Gastroesophageal sphincter (tissue), 4 donors: ENCODE measurements at regions not wholly inside any gene's neighbourhood (a gene's known extent, or its start where the extent isn't known, plus 50 kb on each side); places are given as distances from the start of the nearest gene placed in this dataset.

ENCODE experiments used
- ATAC-seq: fragments of 150-250 bp; one replicate; pipeline ENCODE4 v1.9.1; 2016; ENCODE audit warnings: mild to moderate bottlenecking, moderate library complexity
- H3K27ac ChIP-seq, 4 donors: fragments of 200-600 bp; sonication (generic) in 3 of 4; 1 replicate in 3 of 4; 2 replicates in 1 of 4; pipeline ENCODE4 v1.5.1; 2016 to 2019
- H3K27me3 ChIP-seq: fragments of 200-600 bp; sonication (generic); one replicate; pipeline ENCODE4 v1.5.1; 2019
- H3K36me3 ChIP-seq, 2 donors: fragments of 200-600 bp; sonication (generic); one replicate each; pipeline ENCODE4 v1.5.1; 2019; ENCODE audit warnings: control low read depth in 1 of 2
- H3K4me1 ChIP-seq, 3 donors: fragments of 200-600 bp; sonication (generic); 1 replicate in 2 of 3; 2 replicates in 1 of 3; pipeline ENCODE4 v1.5.1; 2016 to 2019; ENCODE audit warnings: control low read depth in 2 of 3
- H3K4me3 ChIP-seq, 2 donors: fragments of 200-600 bp; sonication (generic); one replicate each; pipeline ENCODE4 v1.5.1; 2019; ENCODE audit warnings: mild to moderate bottlenecking in 1 of 2, moderate library complexity in 1 of 2
- H3K9me3 ChIP-seq, 3 donors: fragments of 200-600 bp; sonication (generic); one replicate each; pipeline ENCODE4 v1.5.1; 2017 to 2019; ENCODE audit warnings: control low read depth in 2 of 3
- EP300 ChIP-seq: sonication (generic); formaldehyde crosslinking; IDR thresholded peaks from one replicate; pipeline ENCODE4 v1.6.1; 2017; ENCODE audit warnings: antibody characterized with exemption, mild to moderate bottlenecking
- POLR2A ChIP-seq, 2 donors: fragments of 450-650 bp; IDR thresholded peaks; one replicate each; pipeline ENCODE4 v1.6.1; 2017; ENCODE audit warnings: antibody characterized with exemption in 2 of 2, mild to moderate bottlenecking in 2 of 2, moderate library complexity in 1 of 2
- POLR2AphosphoS5 ChIP-seq: sonication (generic); formaldehyde crosslinking; IDR thresholded peaks from one replicate; pipeline ENCODE4 v1.6.1; 2017; ENCODE audit warnings: antibody characterized with exemption
- WGBS, 2 donors: methylation state at CpG; one replicate each; pipeline ENCODE4 v1.1.5; 2018; ENCODE audit warnings: low coverage in 1 of 2; 5-methylcytosine and 5-hydroxymethylcytosine counted together
- TF ChIP-seq, protein P1 (sequence below), 4 experiments: fragments of 200-600 bp in 2 of 4; fragments of 450-650 bp in 2 of 4; sonication (generic) in 1 of 4; IDR thresholded peaks; one replicate each; pipeline ENCODE4 v1.5.1; 2017 to 2019; ENCODE audit warnings: antibody characterized with exemption in 4 of 4, mild to moderate bottlenecking in 2 of 4, moderate library complexity in 2 of 4

GRCh38 chr5:61735531-61735930 lies 403.5 kb downstream of the ZSWIM6 start:
- 82 to 100% methylated on average over 1 of the region's 2 CpGs for WGBS, 2 donors
- Histone ChIP-seq H3K9me3 (no peaks in the 10 kb centered on the region), H3K36me3 (no peaks in the 10 kb centered on the region), H3K27me3 (no peaks in the 10 kb centered on the region), H3K4me3 (no peak overlapping the region), H3K27ac (no peak overlapping the region), H3K4me1 (peaks cover 0 to 20% (median 4%) of the 10 kb centered on the region in 3 donors)
- no peak for ATAC-seq
- no peak for TF ChIP-seq EP300
- TF ChIP-seq POLR2AphosphoS5: no peak
- TF ChIP-seq, protein P1, sequence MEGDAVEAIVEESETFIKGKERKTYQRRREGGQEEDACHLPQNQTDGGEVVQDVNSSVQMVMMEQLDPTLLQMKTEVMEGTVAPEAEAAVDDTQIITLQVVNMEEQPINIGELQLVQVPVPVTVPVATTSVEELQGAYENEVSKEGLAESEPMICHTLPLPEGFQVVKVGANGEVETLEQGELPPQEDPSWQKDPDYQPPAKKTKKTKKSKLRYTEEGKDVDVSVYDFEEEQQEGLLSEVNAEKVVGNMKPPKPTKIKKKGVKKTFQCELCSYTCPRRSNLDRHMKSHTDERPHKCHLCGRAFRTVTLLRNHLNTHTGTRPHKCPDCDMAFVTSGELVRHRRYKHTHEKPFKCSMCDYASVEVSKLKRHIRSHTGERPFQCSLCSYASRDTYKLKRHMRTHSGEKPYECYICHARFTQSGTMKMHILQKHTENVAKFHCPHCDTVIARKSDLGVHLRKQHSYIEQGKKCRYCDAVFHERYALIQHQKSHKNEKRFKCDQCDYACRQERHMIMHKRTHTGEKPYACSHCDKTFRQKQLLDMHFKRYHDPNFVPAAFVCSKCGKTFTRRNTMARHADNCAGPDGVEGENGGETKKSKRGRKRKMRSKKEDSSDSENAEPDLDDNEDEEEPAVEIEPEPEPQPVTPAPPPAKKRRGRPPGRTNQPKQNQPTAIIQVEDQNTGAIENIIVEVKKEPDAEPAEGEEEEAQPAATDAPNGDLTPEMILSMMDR (IDR thresholded peaks at IDR 0.05): no peak
- no peak for TF ChIP-seq POLR2A (IDR thresholded peaks at IDR 0.05)

DNA sequence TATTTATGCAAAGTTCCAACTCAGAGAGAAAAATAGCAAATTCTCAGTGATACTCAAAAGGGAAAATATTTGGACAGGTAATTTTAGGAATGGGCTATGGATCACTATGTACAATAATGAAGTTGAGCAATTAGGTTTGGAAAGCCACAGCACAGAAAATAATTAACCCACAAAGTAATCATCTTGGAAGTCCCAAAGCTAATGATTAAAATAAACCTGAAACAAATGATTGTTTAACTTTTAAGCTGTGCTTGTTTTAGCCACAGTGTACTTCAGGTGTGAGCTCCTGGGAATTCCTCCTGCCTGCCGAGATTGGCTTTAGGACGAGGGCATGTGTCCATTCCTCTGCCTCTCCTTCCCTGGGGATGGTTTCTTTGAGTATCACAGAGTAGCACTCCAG lies 403.9 kb downstream of the ZSWIM6 start:
- Histone ChIP-seq H3K27me3 (no peaks in the 10 kb centered on the region), H3K9me3 (no peaks in the 10 kb centered on the region), H3K27ac (no peak overlapping the region), H3K36me3 (no peaks in the 10 kb centered on the region), H3K4me1 (peaks cover 0 to 20% (median 4%) of the 10 kb centered on the region in 3 donors), H3K4me3 (no peak overlapping the region)
- no peak for ATAC-seq
- WGBS, 2 donors: 40 to 84% methylated on average over 1 to 2 of the region's 2 CpGs
- no peak for TF ChIP-seq EP300
- no peak for TF ChIP-seq POLR2A (IDR thresholded peaks at IDR 0.05)
- TF ChIP-seq, protein P1 (IDR thresholded peaks at IDR 0.05): no peak
- no peak for TF ChIP-seq POLR2AphosphoS5

GRCh38 chr5:61737301-61737963 lies 405.4 kb downstream of the ZSWIM6 start:
- WGBS, 2 donors: 86 to 94% methylated on average over 9 to 13 of the region's 15 CpGs
- Histone ChIP-seq H3K4me3 (no peak overlapping the region), H3K27ac (no peak overlapping the region), H3K36me3 (no peaks in the 10 kb centered on the region), H3K4me1 (peaks cover 0 to 7% (median 0%) of the 10 kb centered on the region in 3 donors), H3K9me3 (no peaks in the 10 kb centered on the region), H3K27me3 (no peaks in the 10 kb centered on the region)
- ATAC-seq: no peak
- TF ChIP-seq POLR2AphosphoS5: no peak
- no peak for TF ChIP-seq EP300
- TF ChIP-seq, protein P1 (IDR thresholded peaks at IDR 0.05): no peak
- no peak for TF ChIP-seq POLR2A (IDR thresholded peaks at IDR 0.05)

DNA sequence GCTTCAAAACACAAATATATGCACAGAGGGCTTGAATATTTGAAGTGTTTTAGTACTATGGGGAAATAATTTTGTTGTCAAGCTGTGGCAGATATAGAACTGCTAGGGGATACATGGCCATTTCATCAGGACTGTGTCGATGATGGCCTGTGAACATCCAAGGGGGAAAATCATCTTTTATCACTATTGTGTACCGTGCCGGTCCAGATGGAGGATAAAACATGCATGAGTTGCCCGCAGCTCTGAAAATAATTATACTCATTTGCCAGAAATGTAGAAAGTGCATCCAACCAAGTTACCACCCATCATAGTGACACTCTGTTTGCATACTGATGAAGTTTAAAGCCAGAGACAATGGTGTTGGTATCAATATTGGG lies 405.9 kb downstream of the ZSWIM6 start:
- ATAC-seq: no peak
- Histone ChIP-seq H3K4me3 (no peak overlapping the region), H3K27ac (no peak overlapping the region), H3K9me3 (no peaks in the 10 kb centered on the region), H3K27me3 (no peaks in the 10 kb centered on the region), H3K4me1 (peaks cover 0 to 1% (median 0%) of the 10 kb centered on the region in 3 donors), H3K36me3 (no peaks in the 10 kb centered on the region)
- WGBS, 2 donors: 92% methylated on average over 4 of the region's 4 CpGs; no CpG with 5 or more reads in 1 of the 2 donors
- TF ChIP-seq EP300 (no peak), POLR2AphosphoS5 (no peak), POLR2A (IDR thresholded peaks at IDR 0.05) (no peak)
- TF ChIP-seq, protein P1 (IDR thresholded peaks at IDR 0.05): no peak

- H3K4me3 ChIP-seq: no peak overlapping the region
- no peak for TF ChIP-seq EP300
- TF ChIP-seq POLR2A (IDR thresholded peaks at IDR 0.05): no peak
- no peak for TF ChIP-seq POLR2AphosphoS5
- TF ChIP-seq, protein P1 (IDR thresholded peaks at IDR 0.05): no peak
- WGBS, 2 donors: 98 to 100% methylated on average over 3 of the region's 3 CpGs
Measured at GRCh38 chr5:61738446-61738845, 406.4 kb downstream of the ZSWIM6 start.

More at GRCh38 chr5:61738446-61738845, 406.4 kb downstream of the ZSWIM6 start:
- Histone ChIP-seq H3K36me3 (no peaks in the 10 kb centered on the region), H3K27ac (no peak overlapping the region), H3K27me3 (no peaks in the 10 kb centered on the region), H3K9me3 (no peaks in the 10 kb centered on the region), H3K4me1 (no peaks in the 10 kb centered on the region)
- ATAC-seq: no peak
